RWPE2 (cell line): ENCODE measurements at regions not wholly inside any gene's neighbourhood (a gene's known extent, or its start where the extent isn't known, plus 50 kb on each side); places are given as distances from the start of the nearest gene placed in this dataset.

Experiments
- ATAC-seq: fragments of 200-7000 bp; cut with Tn5 transposase; 3 replicates; pipeline ENCODE4 v1.9.1; 2021; ENCODE audit warnings: low read depth
- DNase-seq: peaks from one replicate; pipeline ENCODE4 v3.0.0-alpha.2; 2020; ENCODE audit warnings: low spot score
- H3K27ac ChIP-seq: fragments of 450-650 bp; 2 replicates; pipeline ENCODE4 v1.5.1; 2017; ENCODE audit warnings: mild to moderate bottlenecking; ENCODE audit not compliant: poor library complexity, severe bottlenecking
- H3K27me3 ChIP-seq: fragments of 250-450 bp; sonication (Bioruptor Pico); 2 replicates; pipeline ENCODE4 v1.5.1; 2021; ENCODE audit warnings: mild to moderate bottlenecking, moderate library complexity; ENCODE audit not compliant: insufficient read depth, poor library complexity, severe bottlenecking
- H3K36me3 ChIP-seq: fragments of 250-450 bp; sonication (Bioruptor Pico); 2 replicates; pipeline ENCODE4 v1.5.1; 2020; ENCODE audit warnings: low read depth, mild to moderate bottlenecking, moderate library complexity
- H3K4me1 ChIP-seq: fragments of 250-450 bp; sonication (Bioruptor Pico); 2 replicates; pipeline ENCODE4 v1.5.1; 2021; ENCODE audit warnings: mild to moderate bottlenecking, moderate library complexity; ENCODE audit not compliant: insufficient read depth, poor library complexity, severe bottlenecking
- H3K4me3 ChIP-seq: fragments of 250-450 bp; sonication (Bioruptor Pico); 2 replicates; pipeline ENCODE4 v1.5.1; 2021; ENCODE audit warnings: mild to moderate bottlenecking, moderate library complexity; ENCODE audit not compliant: severe bottlenecking
- H3K9me3 ChIP-seq: fragments of 250-450 bp; sonication (Bioruptor Pico); 2 replicates; pipeline ENCODE4 v1.5.1; 2021; ENCODE audit warnings: mild to moderate bottlenecking, moderate library complexity; ENCODE audit not compliant: severe bottlenecking
- TF ChIP-seq, protein P1 (sequence below): fragments of 450-650 bp; IDR thresholded peaks from one replicate; pipeline ENCODE4 v1.5.1; 2017; ENCODE audit warnings: mild to moderate bottlenecking, moderate library complexity; ENCODE audit not compliant: poor library complexity, severe bottlenecking

DNA sequence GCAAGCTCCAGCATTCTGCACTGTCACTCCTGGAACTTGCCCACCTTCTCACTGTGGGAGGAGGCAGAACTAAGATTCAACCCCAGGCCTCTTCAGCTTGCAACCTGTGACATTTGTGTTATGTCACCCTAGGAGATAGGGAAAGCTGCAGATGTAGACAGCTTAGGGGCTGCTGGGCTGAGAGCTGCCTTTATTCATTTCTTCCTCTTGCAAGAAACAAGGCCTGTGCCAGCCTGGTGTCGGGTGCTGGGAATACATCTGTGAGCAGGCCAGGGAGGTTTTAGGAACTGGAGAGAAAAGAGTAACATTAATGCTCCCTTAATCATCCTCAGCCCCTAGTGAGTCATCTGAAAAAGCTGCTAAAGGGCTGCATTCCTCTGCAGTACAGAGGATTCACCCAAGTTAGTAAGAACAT lies 101.8 kb downstream of the FGF18 start:
- Histone ChIP-seq H3K4me1 (peaks cover 24% of the 10 kb centered on the region), H3K36me3 (no peaks in the 10 kb centered on the region), H3K4me3 (no peak overlapping the region), H3K9me3 (no peaks in the 10 kb centered on the region), H3K27me3 (no peaks in the 10 kb centered on the region), H3K27ac (peak overlapping the region; percentile 97)
- TF ChIP-seq, protein P1, sequence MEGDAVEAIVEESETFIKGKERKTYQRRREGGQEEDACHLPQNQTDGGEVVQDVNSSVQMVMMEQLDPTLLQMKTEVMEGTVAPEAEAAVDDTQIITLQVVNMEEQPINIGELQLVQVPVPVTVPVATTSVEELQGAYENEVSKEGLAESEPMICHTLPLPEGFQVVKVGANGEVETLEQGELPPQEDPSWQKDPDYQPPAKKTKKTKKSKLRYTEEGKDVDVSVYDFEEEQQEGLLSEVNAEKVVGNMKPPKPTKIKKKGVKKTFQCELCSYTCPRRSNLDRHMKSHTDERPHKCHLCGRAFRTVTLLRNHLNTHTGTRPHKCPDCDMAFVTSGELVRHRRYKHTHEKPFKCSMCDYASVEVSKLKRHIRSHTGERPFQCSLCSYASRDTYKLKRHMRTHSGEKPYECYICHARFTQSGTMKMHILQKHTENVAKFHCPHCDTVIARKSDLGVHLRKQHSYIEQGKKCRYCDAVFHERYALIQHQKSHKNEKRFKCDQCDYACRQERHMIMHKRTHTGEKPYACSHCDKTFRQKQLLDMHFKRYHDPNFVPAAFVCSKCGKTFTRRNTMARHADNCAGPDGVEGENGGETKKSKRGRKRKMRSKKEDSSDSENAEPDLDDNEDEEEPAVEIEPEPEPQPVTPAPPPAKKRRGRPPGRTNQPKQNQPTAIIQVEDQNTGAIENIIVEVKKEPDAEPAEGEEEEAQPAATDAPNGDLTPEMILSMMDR, result no peak
- ATAC-seq (peak; percentile 98), DNase-seq (peak; percentile 88)

DNA sequence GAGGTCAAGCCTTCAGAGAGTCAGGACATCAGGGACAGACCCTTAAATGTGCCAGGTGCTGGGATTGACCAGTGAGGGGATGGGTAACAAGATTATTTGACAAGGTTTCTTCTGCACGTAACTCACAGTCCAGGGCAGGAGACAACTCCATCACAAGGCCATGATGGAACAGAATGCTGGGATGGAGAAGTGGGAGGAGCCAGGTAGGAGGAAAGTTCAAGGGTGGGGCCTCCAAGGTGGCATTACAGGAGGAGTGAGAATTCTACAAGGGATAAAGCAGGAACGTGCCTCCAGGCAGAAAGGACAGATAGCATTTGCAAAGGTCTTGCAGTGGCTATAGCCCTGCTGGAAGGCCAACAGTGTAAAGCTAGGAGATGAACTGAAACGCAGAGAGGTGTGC lies 102.2 kb downstream of the FGF18 start:
- DNase-seq (no peak), ATAC-seq (peak; percentile 32)
- Histone ChIP-seq H3K4me3 (no peak overlapping the region), H3K27me3 (no peaks in the 10 kb centered on the region), H3K4me1 (peaks cover 24% of the 10 kb centered on the region), H3K27ac (peak overlapping the region; percentile 97), H3K9me3 (no peaks in the 10 kb centered on the region), H3K36me3 (no peaks in the 10 kb centered on the region)
- TF ChIP-seq, protein P1, result no peak

DNA sequence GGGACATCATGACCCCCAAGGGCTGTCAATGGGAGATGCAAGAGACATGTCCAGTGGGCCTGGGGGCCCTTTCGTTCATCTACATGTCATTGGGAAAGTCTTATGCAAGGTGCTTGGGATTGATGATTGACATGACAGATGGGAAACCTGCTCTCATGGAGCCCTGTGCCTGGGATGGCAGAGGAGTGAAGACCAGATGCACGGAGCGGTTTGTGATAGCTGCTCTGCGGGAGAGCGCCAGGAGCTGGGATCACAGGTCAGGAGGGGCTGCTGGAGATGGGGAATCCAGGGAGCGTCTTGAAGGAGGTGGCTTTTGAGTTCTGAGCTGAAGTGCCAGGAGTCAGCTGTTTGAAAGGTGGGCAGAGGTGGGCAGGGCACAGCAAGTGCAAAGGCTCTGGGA lies 104.3 kb downstream of the FGF18 start:
- peaks cover 24% of the 10 kb centered on the region for H3K4me1 ChIP-seq
- no peak overlapping the region for H3K4me3 ChIP-seq
- no peak overlapping the region for H3K27ac ChIP-seq
- no peaks in the 10 kb centered on the region for H3K9me3 ChIP-seq
- TF ChIP-seq, protein P1, result no peak
- no peaks in the 10 kb centered on the region for H3K36me3 ChIP-seq
- ATAC-seq (no peak), DNase-seq (no peak)
- no peaks in the 10 kb centered on the region for H3K27me3 ChIP-seq

DNA sequence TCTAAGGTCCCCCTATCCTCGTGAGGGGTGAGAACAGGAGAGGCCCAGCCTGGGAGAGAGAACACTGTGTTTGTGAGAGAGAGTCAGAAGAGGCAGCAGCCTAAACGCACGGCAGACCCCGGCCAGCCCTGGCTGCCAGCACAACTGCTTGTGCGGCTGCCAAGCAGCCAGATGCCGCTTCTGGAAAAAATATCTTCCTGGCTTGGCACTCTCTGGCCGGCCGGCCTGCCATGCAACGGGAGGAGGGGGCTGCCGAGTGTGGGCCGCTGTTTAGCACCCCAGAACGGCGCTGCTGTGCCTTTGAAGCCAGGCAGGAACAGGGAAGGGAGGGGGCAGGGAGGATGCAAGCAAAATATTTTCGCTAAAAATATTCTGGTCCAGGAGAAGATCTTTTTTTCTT lies 105.0 kb downstream of the FGF18 start:
- H3K36me3 ChIP-seq, result no peaks in the 10 kb centered on the region
- no peak overlapping the region for H3K27ac ChIP-seq
- DNase-seq (no peak), ATAC-seq (no peak)
- no peaks in the 10 kb centered on the region for H3K9me3 ChIP-seq
- peaks cover 24% of the 10 kb centered on the region for H3K4me1 ChIP-seq
- no peak overlapping the region for H3K4me3 ChIP-seq
- TF ChIP-seq, protein P1, result no peak
- H3K27me3 ChIP-seq, result no peaks in the 10 kb centered on the region

DNA sequence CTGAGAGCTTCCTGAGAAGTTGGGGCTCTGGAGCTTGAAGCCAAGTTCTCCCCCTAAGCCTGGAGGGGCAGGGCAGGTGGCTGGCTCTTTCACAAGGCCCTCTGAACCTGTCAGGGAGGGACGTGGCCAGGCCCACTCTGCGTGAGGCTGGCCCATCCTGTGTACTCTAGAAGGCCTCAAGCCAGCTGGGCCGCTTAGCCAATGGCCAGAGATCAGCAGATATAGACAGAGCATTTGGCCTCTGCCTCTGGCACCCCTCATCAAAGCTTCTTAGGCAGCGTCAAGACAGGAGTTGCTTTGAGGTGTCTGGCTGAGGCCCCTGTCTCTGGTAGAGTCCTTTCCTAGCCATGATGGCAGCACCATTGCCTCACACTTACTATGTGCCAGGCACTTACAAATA lies 105.6 kb downstream of the FGF18 start:
- Histone ChIP-seq H3K4me1 (peaks cover 23% of the 10 kb centered on the region), H3K27me3 (no peaks in the 10 kb centered on the region), H3K27ac (no peak overlapping the region), H3K36me3 (no peaks in the 10 kb centered on the region), H3K9me3 (no peaks in the 10 kb centered on the region), H3K4me3 (no peak overlapping the region)
- TF ChIP-seq, protein P1, result no peak
- ATAC-seq, result no peak
- DNase-seq, result no peak
